ENCODE measurements at regions not wholly inside any gene's neighbourhood (a gene's known extent, or its start where the extent isn't known, plus 50 kb on each side); places are given as distances from the start of the nearest gene placed in this dataset.

- no peaks in the 10 kb centered on the region for H3K4me1 ChIP-seq
- TF ChIP-seq POLR2AphosphoS5 (IDR thresholded peaks at IDR 0.05) (no peak), POLR2A (IDR thresholded peaks at IDR 0.05) (no peak), CTCF (IDR thresholded peaks at IDR 0.05) (no peak), EP300 (IDR thresholded peaks at IDR 0.05) (no peak)
- DNase-seq (ENCODE audit: low spot score in 2 of 2): no peak
- H3K36me3 ChIP-seq: no peaks in the 10 kb centered on the region
- H3K27ac ChIP-seq: no peak overlapping the region
- WGBS: 89% methylated on average over 1 of the region's 1 CpG
- H3K9me3 ChIP-seq: no peaks in the 10 kb centered on the region
- no peak overlapping the region for H3K4me3 ChIP-seq
- no peaks in the 10 kb centered on the region for H3K27me3 ChIP-seq
Observed at GRCh38 chr13:63490149-63490548, 2074.5 kb upstream of the PCDH20 start.

DNA sequence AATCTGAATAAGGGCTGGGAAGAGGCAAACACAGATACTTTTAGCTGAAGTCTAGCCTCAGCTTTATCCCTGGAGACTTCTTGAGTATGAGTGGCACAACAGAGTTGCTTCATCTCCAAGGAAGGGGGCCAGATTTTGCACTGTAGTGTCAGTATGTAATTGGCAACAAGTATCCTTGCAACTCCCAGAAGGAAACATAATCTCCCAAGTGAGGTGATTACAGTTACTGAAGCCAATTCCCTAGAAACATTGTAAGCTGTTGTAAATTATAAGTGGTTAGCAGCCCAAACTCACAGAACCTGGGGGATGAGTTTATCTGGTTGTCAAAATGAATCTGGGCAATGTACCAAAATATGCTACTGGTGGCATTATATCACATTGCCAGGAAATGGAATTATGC is 2065.7 kb upstream of the PCDH20 start:
- Histone ChIP-seq H3K4me1 (no peaks in the 10 kb centered on the region), H3K4me3 (no peak overlapping the region), H3K27ac (no peak overlapping the region), H3K36me3 (no peaks in the 10 kb centered on the region), H3K9me3 (no peaks in the 10 kb centered on the region), H3K27me3 (no peaks in the 10 kb centered on the region)
- no peak for TF ChIP-seq EP300 (IDR thresholded peaks at IDR 0.05)
- no peak for TF ChIP-seq POLR2A (IDR thresholded peaks at IDR 0.05)
- no peak for TF ChIP-seq CTCF (IDR thresholded peaks at IDR 0.05)
- TF ChIP-seq POLR2AphosphoS5 (IDR thresholded peaks at IDR 0.05): no peak
- no peak for DNase-seq (ENCODE audit: low spot score in 2 of 2)

DNA sequence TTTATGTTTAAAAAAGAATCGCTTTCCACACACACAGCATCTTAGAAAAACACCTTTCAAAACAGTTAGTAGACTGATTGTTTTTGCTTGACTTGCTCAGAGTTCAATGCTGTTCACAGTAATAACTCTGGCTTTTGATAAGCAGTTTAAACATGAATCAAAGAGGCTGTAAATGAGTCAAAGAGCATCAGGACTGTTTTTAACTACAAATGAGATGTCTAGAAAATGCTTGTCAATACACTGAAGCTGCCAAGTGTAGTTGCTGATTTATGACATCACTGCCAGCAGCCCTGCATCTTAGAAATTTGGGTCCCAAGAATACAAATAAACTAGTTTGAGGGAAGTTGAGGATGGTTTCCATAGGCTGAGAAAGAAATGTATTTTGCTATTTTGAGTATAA is 2057.1 kb upstream of the PCDH20 start:
- Histone ChIP-seq H3K27me3 (no peaks in the 10 kb centered on the region), H3K27ac (no peak overlapping the region), H3K4me3 (no peak overlapping the region), H3K36me3 (no peaks in the 10 kb centered on the region), H3K9me3 (no peaks in the 10 kb centered on the region), H3K4me1 (no peaks in the 10 kb centered on the region)
- DNase-seq (ENCODE audit: low spot score in 2 of 2): no peak
- TF ChIP-seq CTCF (IDR thresholded peaks at IDR 0.05) (no peak), POLR2AphosphoS5 (IDR thresholded peaks at IDR 0.05) (no peak), EP300 (IDR thresholded peaks at IDR 0.05) (no peak), POLR2A (IDR thresholded peaks at IDR 0.05) (no peak)
- WGBS: 69% methylated on average over 1 of the region's 1 CpG

DNA sequence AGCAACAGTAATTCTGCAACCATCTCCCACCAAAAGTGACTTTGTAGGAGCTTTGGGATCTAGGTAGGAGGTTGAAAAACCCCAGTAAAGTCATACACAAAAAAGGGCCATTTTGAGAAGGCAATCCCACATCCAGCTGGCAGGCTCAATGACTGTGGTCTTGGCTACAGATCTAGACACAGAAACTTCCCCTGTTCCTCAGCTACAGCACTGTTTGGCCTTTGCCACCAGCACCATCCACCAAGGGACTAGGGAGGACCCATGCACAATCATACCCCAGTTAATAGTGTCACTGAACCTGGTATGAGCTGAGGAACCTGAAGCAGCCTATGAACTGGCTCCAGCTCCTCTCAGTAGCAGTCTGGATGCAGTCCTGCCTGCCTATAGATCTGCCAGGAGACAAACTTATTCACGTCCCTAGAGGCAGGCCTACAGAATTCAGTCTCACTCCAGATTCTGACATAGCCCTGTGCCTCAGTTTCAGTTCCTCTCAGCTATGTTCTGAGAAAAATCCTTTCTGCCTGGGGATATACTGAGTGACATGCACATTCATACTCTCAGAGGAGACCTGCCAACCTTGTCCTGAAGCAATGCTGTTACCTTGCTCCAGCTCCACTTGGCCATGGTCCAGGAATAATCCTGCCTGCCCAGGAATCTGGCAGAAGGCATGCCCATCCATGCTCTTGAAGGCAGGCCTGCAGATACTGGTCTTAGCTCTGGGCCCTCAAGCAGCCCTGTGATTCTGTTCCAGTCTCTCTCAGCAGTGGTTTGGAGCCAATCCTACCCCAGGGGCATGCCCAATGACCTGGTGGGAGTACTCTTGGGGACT is 2048.3 kb upstream of the PCDH20 start:
- no peak for DNase-seq (ENCODE audit: low spot score in 2 of 2)
- H3K27me3 ChIP-seq: no peaks in the 10 kb centered on the region

More for the DNA sequence above, 2048.3 kb upstream of the PCDH20 start:
- WGBS: 86% methylated on average over 1 of the region's 1 CpG
- Histone ChIP-seq H3K36me3 (no peaks in the 10 kb centered on the region), H3K4me1 (no peaks in the 10 kb centered on the region), H3K9me3 (peaks cover 7% of the 10 kb centered on the region), H3K4me3 (no peak overlapping the region), H3K27ac (no peak overlapping the region)
- TF ChIP-seq EP300 (IDR thresholded peaks at IDR 0.05) (no peak), POLR2AphosphoS5 (IDR thresholded peaks at IDR 0.05) (no peak), POLR2A (IDR thresholded peaks at IDR 0.05) (no peak), CTCF (IDR thresholded peaks at IDR 0.05) (no peak)

All from suprapubic skin (tissue), 4 donors.